NCI-H146 treated with DMSO at 0.1 percent for 48 hours (cell line): ENCODE measurements at regions not wholly inside any gene's neighbourhood (a gene's known extent, or its start where the extent isn't known, plus 50 kb on each side); places are given as distances from the start of the nearest gene placed in this dataset.
A peak's percentile ranks its signal among the peaks of the same experiment; 100 is the strongest.

Source experiments
- DNase-seq: peaks from one replicate; lab custom pipeline; 2025; ENCODE audit not compliant: unreplicated experiment; lab: John Stamatoyannopoulos, UW

- no peak for DNase-seq
Observed at GRCh38 chr7:98040626-98041360, 50.8 kb upstream of the OCM2 start.

GRCh38 chr7:98046816-98047215 is 56.8 kb upstream of the OCM2 start:
- DNase-seq = no peak

DNA sequence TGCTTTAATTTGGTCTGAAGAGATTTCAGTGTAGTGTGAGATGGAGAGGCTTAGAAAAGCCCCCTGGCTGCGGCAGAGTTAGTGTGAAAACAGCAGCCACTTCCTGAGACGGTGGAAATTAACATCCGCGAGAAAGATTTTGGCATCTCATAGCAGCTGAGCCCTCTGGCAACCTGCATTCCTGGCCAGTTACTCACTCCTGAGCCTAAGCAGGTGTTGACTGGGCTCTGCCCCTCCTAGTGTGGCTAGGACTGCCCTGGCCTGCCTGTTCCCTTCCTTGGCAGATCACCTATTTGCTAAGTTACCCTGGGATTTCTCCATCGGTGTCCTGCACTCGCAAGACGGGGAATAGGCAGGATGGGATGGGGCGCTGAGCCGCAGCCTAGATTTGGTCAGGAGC is 57.6 kb upstream of the LMTK2 start:
- no peak for DNase-seq

- peak; percentile 78 for DNase-seq
Observed at GRCh38 chr7:98051118-98051744, 55.4 kb upstream of the LMTK2 start.

GRCh38 chr7:98054585-98054984 is 52.1 kb upstream of the LMTK2 start:
- DNase-seq = no peak

DNA sequence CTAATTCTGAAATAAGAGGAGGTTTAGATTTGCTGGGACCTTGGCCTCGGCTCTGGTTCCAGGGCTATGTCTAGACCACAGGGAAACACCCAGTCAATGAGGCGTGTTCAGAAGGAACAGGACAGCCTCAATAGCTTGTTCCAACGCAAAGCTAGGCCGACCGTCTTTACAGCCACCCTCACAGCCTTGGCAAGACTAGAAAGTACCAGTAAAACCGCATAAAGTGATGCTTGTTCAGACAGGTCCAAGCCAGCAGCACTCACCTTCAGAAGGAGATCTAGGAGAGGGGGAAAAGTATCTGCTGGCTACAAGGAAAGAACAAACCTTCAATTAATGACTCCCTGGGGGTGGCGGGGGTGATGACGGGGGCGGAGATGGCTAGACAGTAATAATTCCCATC is 50.1 kb upstream of the LMTK2 start:
- no peak for DNase-seq
